ENCODE measurements at regions not wholly inside any gene's neighbourhood (a gene's known extent, or its start where the extent isn't known, plus 50 kb on each side); places are given as distances from the start of the nearest gene placed in this dataset.
"Not testable (repeated sequence)": the region's sequence is repeated elsewhere in the genome, so short reads cannot be mapped to it uniquely, and the experiment has no call there.

DNA sequence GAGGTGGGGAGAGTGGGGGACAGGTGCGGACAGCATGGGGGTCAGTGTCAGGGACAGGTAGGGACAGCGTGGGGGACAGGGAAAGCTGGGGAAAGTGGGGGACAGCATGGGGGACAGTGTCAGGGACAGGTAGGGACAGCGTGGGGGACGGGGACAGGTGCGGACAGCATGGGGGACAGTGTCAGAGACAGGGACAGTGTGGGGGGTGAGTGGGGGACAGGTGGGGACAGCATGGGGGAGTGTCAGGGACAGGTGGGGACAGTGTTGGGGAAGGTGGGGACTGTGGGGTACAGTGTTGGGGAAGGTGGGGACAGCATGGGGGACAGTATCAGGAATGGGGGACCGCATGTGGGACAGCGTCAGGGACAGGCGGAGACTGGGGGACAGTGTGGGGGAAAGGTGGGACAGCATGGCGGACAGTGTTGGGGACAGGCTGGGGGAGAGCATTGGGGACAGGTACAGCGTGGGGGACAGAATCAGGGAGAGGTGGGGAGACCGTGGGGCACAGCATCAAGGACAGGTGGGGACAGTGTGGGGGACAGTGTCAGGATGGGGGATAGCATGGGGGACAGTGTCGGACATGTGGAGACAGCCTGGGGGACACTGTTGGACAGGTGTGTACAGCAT, 96.1 kb downstream of the TMEM121 start:
- Histone ChIP-seq H3K9me3 (no peaks in the 10 kb centered on the region), H3K27ac (no peak overlapping the region), H3K4me1 (no peaks in the 10 kb centered on the region), H3K36me3 (no peaks in the 10 kb centered on the region), H3K4me3 (no peak overlapping the region), H3K27me3 (no peaks in the 10 kb centered on the region)
- DNase-seq: no peak
- TF ChIP-seq CTCF (IDR thresholded peaks at IDR 0.05) (no peak), POLR2A (IDR thresholded peaks at IDR 0.05) (no peak)
- intact Hi-C loops (cut with DNase I; ENCODE audit: low total_unique reads): no loop called here

- H3K27me3 ChIP-seq; H3K27ac ChIP-seq; H3K4me3 ChIP-seq; intact Hi-C loops (cut with DNase I; ENCODE audit: low total_unique reads); H3K9me3 ChIP-seq; H3K4me1 ChIP-seq; H3K36me3 ChIP-seq; DNase-seq: not testable (repeated sequence)
These were observed 96.8 kb downstream of the TMEM121 start for GRCh38 chr14:105623178-105623577.

GRCh38 chr14:105624346-105624745, 98.0 kb downstream of the TMEM121 start:
- H3K9me3 ChIP-seq; H3K27ac ChIP-seq; H3K4me1 ChIP-seq; H3K36me3 ChIP-seq; H3K27me3 ChIP-seq; intact Hi-C loops (cut with DNase I; ENCODE audit: low total_unique reads); H3K4me3 ChIP-seq: not testable (repeated sequence)
- DNase-seq: peak in 1 of 2 donors; percentile 5

DNA sequence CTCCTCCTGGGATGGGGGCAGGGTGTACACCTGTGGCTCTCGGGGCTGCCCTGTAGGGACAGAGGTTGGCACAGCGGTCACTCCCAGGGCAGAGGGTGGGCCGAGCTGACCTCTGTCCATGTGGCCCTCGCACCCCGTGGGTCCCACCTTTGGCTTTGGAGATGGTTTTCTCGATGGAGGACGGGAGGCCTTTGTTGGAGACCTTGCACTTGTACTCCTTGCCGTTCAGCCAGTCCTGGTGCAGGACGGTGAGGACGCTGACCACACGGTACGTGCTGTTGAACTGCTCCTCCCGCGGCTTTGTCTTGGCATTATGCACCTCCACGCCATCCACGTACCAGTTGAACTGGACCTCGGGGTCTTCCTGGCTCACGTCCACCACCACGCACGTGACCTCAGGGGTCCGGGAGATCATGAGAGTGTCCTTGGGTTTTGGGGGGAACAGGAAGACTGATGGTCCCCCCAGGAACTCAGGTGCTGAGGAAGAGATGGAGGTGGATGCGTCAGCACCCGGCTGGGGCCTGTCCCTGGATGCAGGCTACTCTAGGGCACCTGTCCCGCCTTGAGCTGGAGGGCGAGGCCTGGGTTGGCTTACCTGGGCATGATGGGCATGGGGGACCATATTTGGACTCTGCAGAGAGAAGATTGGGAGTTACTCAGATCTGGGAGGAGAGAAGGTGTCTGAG, 98.5 kb downstream of the TMEM121 start:
- H3K27ac ChIP-seq; H3K9me3 ChIP-seq; H3K36me3 ChIP-seq; DNase-seq; H3K27me3 ChIP-seq; intact Hi-C loops (cut with DNase I; ENCODE audit: low total_unique reads); H3K4me1 ChIP-seq; H3K4me3 ChIP-seq: not testable (repeated sequence)

DNA sequence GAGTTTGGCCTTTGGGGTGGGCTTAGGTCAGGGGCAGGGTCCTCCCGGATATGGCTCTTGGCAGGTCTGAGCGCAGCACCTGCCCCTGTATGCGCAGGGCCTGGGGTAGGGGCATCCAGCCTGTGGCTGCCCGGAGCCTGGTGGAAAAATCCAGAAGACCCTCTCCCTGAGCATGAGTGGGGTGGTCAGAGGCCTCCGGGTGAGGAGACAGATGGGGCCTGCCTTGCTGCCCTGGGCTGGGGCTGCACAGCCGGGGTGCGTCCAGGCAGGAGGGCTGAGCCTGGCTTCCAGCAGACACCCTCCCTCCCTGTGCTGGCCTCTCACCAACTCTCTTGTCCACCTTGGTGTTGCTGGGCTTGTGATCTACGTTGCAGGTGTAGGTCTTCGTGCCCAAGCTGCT, 99.1 kb downstream of the TMEM121 start:
- H3K27me3 ChIP-seq; H3K4me1 ChIP-seq; intact Hi-C loops (cut with DNase I; ENCODE audit: low total_unique reads); H3K9me3 ChIP-seq; DNase-seq; H3K27ac ChIP-seq; H3K36me3 ChIP-seq; H3K4me3 ChIP-seq: not testable (repeated sequence)

GRCh38 chr14:105626111-105626510, 99.7 kb downstream of the TMEM121 start:
- intact Hi-C loops (cut with DNase I; ENCODE audit: low total_unique reads); H3K4me3 ChIP-seq; H3K36me3 ChIP-seq; DNase-seq; H3K27me3 ChIP-seq; H3K4me1 ChIP-seq; H3K27ac ChIP-seq; H3K9me3 ChIP-seq: not testable (repeated sequence)

DNA sequence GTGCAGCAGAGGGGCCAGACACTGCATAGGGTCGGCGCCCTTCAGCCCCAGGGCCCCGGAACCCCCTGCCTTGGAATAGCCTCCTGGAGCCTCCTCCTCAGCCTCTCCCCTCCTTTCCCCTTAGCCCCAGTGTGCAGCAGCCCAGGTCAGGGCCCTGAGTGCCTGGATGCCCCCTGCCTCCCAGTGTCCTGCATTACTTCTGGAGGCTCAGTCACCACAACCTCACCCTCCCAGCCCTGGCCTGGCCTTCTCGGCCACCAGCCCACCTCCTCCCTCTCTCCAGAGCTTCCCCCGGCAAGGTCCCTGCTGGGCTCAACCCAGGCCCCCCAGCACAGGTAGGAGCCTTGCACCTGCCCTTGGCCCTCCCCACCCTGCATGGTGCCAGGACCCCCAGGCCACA, 100.3 kb downstream of the TMEM121 start:
- H3K9me3 ChIP-seq; DNase-seq; H3K4me1 ChIP-seq; intact Hi-C loops (cut with DNase I; ENCODE audit: low total_unique reads); H3K36me3 ChIP-seq; H3K27me3 ChIP-seq; H3K27ac ChIP-seq; H3K4me3 ChIP-seq: not testable (repeated sequence)

DNA sequence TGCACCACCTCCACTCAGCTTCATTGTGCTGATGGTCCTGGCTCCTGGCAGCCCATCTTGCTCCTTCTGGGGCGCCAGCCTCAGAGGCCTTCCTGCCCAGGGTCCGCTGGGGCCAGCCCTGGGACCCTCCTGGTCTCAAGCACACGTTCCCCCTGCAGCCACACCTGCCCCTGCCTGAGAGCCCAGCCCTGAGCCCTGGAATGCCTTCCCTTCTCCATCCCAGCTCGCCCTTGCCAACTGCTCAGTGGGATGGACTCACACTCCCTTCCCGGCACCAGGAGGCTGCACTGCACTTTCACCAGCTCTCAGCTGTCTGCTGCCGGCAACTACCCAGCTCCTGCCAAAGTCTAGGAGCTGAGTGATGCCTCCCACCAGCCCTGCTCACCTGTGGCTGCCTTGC, 100.9 kb downstream of the TMEM121 start:
- H3K27me3 ChIP-seq; H3K36me3 ChIP-seq; H3K9me3 ChIP-seq; H3K27ac ChIP-seq; H3K4me3 ChIP-seq; DNase-seq; intact Hi-C loops (cut with DNase I; ENCODE audit: low total_unique reads); H3K4me1 ChIP-seq: not testable (repeated sequence)

DNA sequence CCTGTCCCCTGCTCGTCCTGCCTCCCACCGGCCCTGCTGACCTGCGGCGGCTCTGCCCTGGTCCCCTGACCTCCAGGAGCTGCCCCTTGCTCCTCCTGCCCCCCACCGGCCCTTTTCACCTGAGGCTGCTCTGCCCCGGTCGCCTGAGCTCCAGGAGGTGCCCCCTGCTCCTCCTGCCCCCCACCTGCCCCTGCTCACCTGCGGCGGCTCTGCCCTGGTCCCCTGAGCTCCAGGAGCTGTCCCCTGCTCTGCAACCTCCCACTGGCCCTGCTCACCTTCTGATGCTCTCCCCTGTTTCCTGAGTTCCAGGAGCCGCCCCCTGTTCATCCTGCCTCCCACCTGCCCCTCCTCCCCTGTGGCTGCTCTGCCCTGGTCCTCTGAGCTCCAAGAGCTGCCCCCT, 101.3 kb downstream of the TMEM121 start:
- no peaks in the 10 kb centered on the region for H3K9me3 ChIP-seq
- H3K4me3 ChIP-seq: no peak overlapping the region
- H3K27me3 ChIP-seq: no peaks in the 10 kb centered on the region
- H3K4me1 ChIP-seq: no peaks in the 10 kb centered on the region
- intact Hi-C loops (cut with DNase I; ENCODE audit: low total_unique reads): no loop called here
- H3K27ac ChIP-seq: no peak overlapping the region
- no peak for TF ChIP-seq CTCF (IDR thresholded peaks at IDR 0.05)
- TF ChIP-seq POLR2A (IDR thresholded peaks at IDR 0.05): no peak
- no peaks in the 10 kb centered on the region for H3K36me3 ChIP-seq
- no peak for DNase-seq

GRCh38 chr14:105628126-105628525, 101.7 kb downstream of the TMEM121 start:
- intact Hi-C loops (cut with DNase I; ENCODE audit: low total_unique reads); H3K4me3 ChIP-seq; H3K4me1 ChIP-seq; H3K36me3 ChIP-seq; H3K9me3 ChIP-seq; H3K27me3 ChIP-seq; H3K27ac ChIP-seq; DNase-seq: not testable (repeated sequence)

DNA sequence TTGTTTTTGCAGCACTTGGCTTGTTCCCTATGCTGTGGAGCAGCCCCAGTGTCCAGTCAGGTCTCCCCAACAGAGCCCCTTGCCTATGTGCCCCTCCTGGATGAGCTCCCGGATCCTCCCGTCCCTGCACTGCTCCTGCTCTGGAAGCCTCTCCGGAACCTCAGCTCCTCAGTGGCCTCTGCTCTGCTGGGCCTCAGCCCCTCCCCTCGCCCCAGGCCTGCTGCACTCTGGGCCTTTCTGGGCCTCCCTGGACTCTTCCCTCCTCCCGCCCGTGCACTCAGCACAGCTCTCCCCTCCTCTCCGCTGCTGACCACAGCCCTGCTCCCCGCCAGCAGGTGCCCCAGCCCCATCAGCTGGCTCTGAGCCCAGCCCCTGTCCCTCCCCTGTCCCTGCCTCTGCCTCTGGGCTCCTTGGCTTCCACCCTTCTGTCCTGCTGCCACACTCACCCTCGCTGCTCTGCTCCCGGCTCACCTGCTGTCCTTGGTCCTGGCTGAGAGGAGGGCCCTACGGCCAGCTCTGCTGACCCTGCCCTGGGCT, 102.2 kb downstream of the TMEM121 start:
- DNase-seq; H3K4me1 ChIP-seq; H3K4me3 ChIP-seq; H3K27ac ChIP-seq; H3K27me3 ChIP-seq; intact Hi-C loops (cut with DNase I; ENCODE audit: low total_unique reads); H3K9me3 ChIP-seq; H3K36me3 ChIP-seq: not testable (repeated sequence)
